K562 (cell line): ENCODE measurements at regions not wholly inside any gene's neighbourhood (a gene's known extent, or its start where the extent isn't known, plus 50 kb on each side); places are given as distances from the start of the nearest gene placed in this dataset.
"Not testable (repeated sequence)": the region's sequence is repeated elsewhere in the genome, so short reads cannot be mapped to it uniquely, and the experiment has no call there.

Experiments used
- EGR1 ChIP-seq: fragments of 450-650 bp; conservative IDR thresholded peaks from 2 replicates; pipeline ENCODE4 v1.6.1; 2017; ENCODE audit warnings: mild to moderate bottlenecking
- IRF2 ChIP-seq: sonication (generic); formaldehyde crosslinking; IDR thresholded peaks from 2 replicates; pipeline ENCODE4 v1.8.1; 2022; ENCODE audit warnings: mild to moderate bottlenecking, missing genetic modification reagents
- MAX ChIP-seq: sonication (generic); formaldehyde crosslinking; IDR thresholded peaks from 2 replicates; pipeline ENCODE4 v1.9.0; 2022; ENCODE audit warnings: mild to moderate bottlenecking, missing genetic modification reagents
- MAZ ChIP-seq, 2 experiments: fragments of 450-650 bp in 1 of 2; sonication (generic) in 1 of 2; formaldehyde crosslinking; IDR thresholded peaks in 1 of 2; conservative IDR thresholded peaks in 1 of 2; 2 replicates each; pipeline versions ENCODE4 v1.4.0 to v1.5.0; 2020; ENCODE audit warnings: mild to moderate bottlenecking in 1 of 2, missing genetic modification reagents in 1 of 2
- TF ChIP-seq, protein P1 (sequence below): sonication (generic); formaldehyde crosslinking; IDR thresholded peaks from 2 replicates; pipeline ENCODE4 v1.8.0; 2022; ENCODE audit warnings: missing genetic modification reagents, mild to moderate bottlenecking, borderline replicate concordance

- TF ChIP-seq EGR1; MAZ (CRISPR knock-in tag; conservative IDR thresholded peaks at IDR 0.05 in 1 of 2, IDR thresholded peaks at IDR 0.05 in 1 of 2); IRF2; MAX (CRISPR knock-in tag): not testable (repeated sequence)
- TF ChIP-seq, protein P1, sequence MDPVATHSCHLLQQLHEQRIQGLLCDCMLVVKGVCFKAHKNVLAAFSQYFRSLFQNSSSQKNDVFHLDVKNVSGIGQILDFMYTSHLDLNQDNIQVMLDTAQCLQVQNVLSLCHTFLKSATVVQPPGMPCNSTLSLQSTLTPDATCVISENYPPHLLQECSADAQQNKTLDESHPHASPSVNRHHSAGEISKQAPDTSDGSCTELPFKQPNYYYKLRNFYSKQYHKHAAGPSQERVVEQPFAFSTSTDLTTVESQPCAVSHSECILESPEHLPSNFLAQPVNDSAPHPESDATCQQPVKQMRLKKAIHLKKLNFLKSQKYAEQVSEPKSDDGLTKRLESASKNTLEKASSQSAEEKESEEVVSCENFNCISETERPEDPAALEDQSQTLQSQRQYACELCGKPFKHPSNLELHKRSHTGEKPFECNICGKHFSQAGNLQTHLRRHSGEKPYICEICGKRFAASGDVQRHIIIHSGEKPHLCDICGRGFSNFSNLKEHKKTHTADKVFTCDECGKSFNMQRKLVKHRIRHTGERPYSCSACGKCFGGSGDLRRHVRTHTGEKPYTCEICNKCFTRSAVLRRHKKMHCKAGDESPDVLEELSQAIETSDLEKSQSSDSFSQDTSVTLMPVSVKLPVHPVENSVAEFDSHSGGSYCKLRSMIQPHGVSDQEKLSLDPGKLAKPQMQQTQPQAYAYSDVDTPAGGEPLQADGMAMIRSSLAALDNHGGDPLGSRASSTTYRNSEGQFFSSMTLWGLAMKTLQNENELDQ (CRISPR knock-in tag), result not testable (repeated sequence)
Observed at GRCh38 chr12:34251879-34252278, 229.6 kb downstream of the ALG10 start.
